DND-41 (cell line): ENCODE measurements at regions not wholly inside any gene's neighbourhood (a gene's known extent, or its start where the extent isn't known, plus 50 kb on each side); places are given as distances from the start of the nearest gene placed in this dataset.
"Not testable (repeated sequence)": the region's sequence is repeated elsewhere in the genome, so short reads cannot be mapped to it uniquely, and the experiment has no call there.

Experiments
- ATAC-seq: fragments of 200-7000 bp; cut with Tn5 transposase; 3 replicates; pipeline ENCODE4 v1.9.1; 2021; ENCODE audit warnings: low read depth; ENCODE audit not compliant: insufficient read depth
- DNase-seq: peaks from one replicate; pipeline ENCODE4 v3.0.0-alpha.2; 2020
- H2AFZ ChIP-seq: 2 replicates; pipeline ENCODE4 v1.6.0; 2012; ENCODE audit warnings: low read depth, low read length
- H3K27ac ChIP-seq: 2 replicates; pipeline ENCODE4 v1.5.1; 2012; ENCODE audit warnings: low read length, inconsistent platforms
- H3K27me3 ChIP-seq: fragments of 200-600 bp; sonication (generic); 2 replicates; pipeline ENCODE4 v1.6.0; 2012; ENCODE audit warnings: low read length, mild to moderate bottlenecking, inconsistent platforms; ENCODE audit not compliant: insufficient read depth, poor library complexity
- H3K36me3 ChIP-seq: 2 replicates; pipeline ENCODE4 v1.5.1; 2012; ENCODE audit warnings: low read length, inconsistent platforms; ENCODE audit not compliant: insufficient read depth
- H3K4me1 ChIP-seq: 2 replicates; pipeline ENCODE4 v1.5.1; 2012; ENCODE audit warnings: mild to moderate bottlenecking, low read length; ENCODE audit not compliant: insufficient read depth
- H3K4me2 ChIP-seq: 2 replicates; pipeline ENCODE4 v1.6.0; 2012; ENCODE audit warnings: mild to moderate bottlenecking, moderate library complexity, low read length, inconsistent platforms; ENCODE audit not compliant: insufficient read depth
- H3K4me3 ChIP-seq, 2 experiments: fragments of 200-600 bp in 1 of 2; shearing (Covaris generic) in 1 of 2; 2 replicates each; pipeline ENCODE4 v1.5.1; 2012 to 2016; ENCODE audit warnings: inconsistent platforms in 2 of 2, low read length in 2 of 2, mild to moderate bottlenecking in 2 of 2, low read depth in 1 of 2, moderate library complexity in 1 of 2
- H3K79me2 ChIP-seq: 2 replicates; pipeline ENCODE4 v1.6.0; 2012; ENCODE audit warnings: low read length, inconsistent platforms; ENCODE audit not compliant: insufficient read depth
- H3K9ac ChIP-seq: 2 replicates; pipeline ENCODE4 v1.6.0; 2012; ENCODE audit warnings: low read depth, mild to moderate bottlenecking, inconsistent platforms, low read length, moderate library complexity
- H3K9me3 ChIP-seq: 2 replicates; pipeline ENCODE4 v1.5.1; 2012; ENCODE audit warnings: low read length, moderate library complexity, mild to moderate bottlenecking, inconsistent platforms; ENCODE audit not compliant: insufficient read depth, severe bottlenecking
- H4K20me1 ChIP-seq: 2 replicates; pipeline ENCODE4 v1.6.0; 2012; ENCODE audit warnings: low read length; ENCODE audit not compliant: insufficient read depth
- CTCF ChIP-seq: IDR thresholded peaks from 2 replicates; pipeline ENCODE4 v1.5.1; 2012; ENCODE audit warnings: borderline replicate concordance, low read length, moderate library complexity, mild to moderate bottlenecking; ENCODE audit not compliant: poor library complexity, severe bottlenecking; ENCODE audit errors: extremely low read depth
- EZH2 ChIP-seq: IDR thresholded peaks from 3 replicates; pipeline ENCODE4 v1.6.1; 2012; ENCODE audit warnings: borderline replicate concordance, low read depth, mild to moderate bottlenecking, moderate library complexity, low read length, inconsistent platforms; ENCODE audit not compliant: severe bottlenecking

DNA sequence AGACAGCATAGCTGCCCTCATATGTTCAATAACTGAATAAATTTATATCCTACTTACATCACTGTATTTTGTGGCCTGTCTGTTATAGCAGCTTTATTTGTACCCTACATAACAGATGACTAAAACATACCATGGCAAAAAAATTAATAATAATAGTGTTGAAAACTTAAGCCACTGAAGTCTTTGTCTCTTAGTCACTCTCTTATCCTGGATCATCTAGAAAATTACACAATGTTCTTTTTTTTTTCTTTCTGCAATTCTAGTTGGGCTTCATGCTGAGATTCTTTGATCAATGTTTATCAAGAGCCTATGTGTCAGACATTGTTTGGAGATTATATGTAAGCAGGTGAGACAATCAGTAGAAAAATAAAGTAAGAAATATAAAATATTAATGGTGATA is 519.3 kb upstream of the ARPP21 start:
- DNase-seq (no peak), ATAC-seq (no peak)

DNA sequence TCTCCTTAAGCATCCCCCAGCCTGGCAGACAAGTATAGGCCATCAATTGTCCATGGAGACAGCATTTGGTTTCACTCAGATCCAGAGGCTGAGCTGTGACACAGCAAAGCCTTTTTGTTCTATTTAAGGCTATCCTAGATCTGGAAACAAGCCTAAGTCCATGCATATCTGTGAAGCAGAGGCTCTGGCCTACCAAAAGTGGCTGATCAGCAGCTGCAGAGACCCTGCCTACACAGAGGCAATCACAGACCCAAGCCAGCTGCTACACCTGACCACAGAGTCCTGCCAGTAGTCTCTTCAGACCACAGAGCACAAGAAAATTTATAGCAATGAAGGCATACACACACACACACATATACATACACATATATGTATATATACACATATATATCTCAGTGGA is 501.7 kb upstream of the ARPP21 start:
- DNase-seq (peak; percentile 73), ATAC-seq (peak; percentile 100)
- Histone ChIP-seq H3K4me2 (no peak overlapping the region), H3K4me1 (peaks cover 5% of the 10 kb centered on the region), H2AFZ (no peak overlapping the region), H3K4me3 (no peak overlapping the region), H3K9me3 (no peaks in the 10 kb centered on the region), H3K9ac (no peak overlapping the region; the same call in 1 of the 2 replicates), H3K27ac (0 out of 2 replicates have a peak overlapping the region, but pooled peaks have one; percentile 3), H3K79me2 (no peaks in the 10 kb centered on the region), H4K20me1 (no peaks in the 10 kb centered on the region), H3K36me3 (no peaks in the 10 kb centered on the region), H3K27me3 (no peaks in the 10 kb centered on the region)
- no peak for TF ChIP-seq EZH2
- no peak for TF ChIP-seq CTCF

More for the DNA sequence above, 519.3 kb upstream of the ARPP21 start:
- H4K20me1 ChIP-seq, result no peaks in the 10 kb centered on the region
- H3K9ac ChIP-seq, result no peak overlapping the region
- no peak overlapping the region for H2AFZ ChIP-seq
- no peak for TF ChIP-seq EZH2
- no peak for TF ChIP-seq CTCF
- H3K4me1 ChIP-seq, result no peaks in the 10 kb centered on the region
- H3K27ac ChIP-seq, result no peak overlapping the region
- H3K79me2 ChIP-seq, result no peaks in the 10 kb centered on the region
- H3K9me3 ChIP-seq, result no peaks in the 10 kb centered on the region
- H3K4me2 ChIP-seq, result no peak overlapping the region
- no peak overlapping the region for H3K4me3 ChIP-seq
- H3K27me3 ChIP-seq, result no peaks in the 10 kb centered on the region
- H3K36me3 ChIP-seq, result no peaks in the 10 kb centered on the region

DNA sequence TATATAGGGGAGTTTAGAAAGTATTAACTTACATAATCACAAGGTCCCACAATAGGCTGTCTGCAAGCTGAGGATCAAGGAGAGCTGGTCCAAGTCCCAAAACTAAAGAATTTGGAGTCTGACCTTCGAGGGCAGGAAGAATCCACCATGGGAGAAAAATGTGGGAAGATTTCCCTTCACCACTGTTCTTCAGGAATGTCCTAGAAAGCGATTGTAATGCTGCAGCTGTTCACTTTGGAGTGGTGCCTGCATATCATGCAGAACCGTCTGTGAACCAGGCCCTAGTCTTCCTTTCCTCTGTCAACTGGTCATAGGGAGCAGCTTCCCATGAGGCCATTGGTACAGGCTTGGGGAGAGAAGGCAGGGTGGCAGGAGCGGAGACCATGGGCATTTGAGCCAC is 497.9 kb upstream of the ARPP21 start:
- no peaks in the 10 kb centered on the region for H4K20me1 ChIP-seq
- H3K9me3 ChIP-seq, result no peaks in the 10 kb centered on the region
- no peak overlapping the region for H3K27ac ChIP-seq
- TF ChIP-seq EZH2 (no peak), CTCF (no peak)
- H3K4me3 ChIP-seq, result no peak overlapping the region
- no peak overlapping the region for H3K9ac ChIP-seq
- H3K4me2 ChIP-seq, result no peak overlapping the region
- no peaks in the 10 kb centered on the region for H3K36me3 ChIP-seq
- no peaks in the 10 kb centered on the region for H3K27me3 ChIP-seq
- ATAC-seq (no peak), DNase-seq (no peak)
- H2AFZ ChIP-seq, result no peak overlapping the region
- H3K4me1 ChIP-seq, result peaks cover 5% of the 10 kb centered on the region
- H3K79me2 ChIP-seq, result no peaks in the 10 kb centered on the region

- Histone ChIP-seq H3K79me2 (no peaks in the 10 kb centered on the region), H3K27ac (no peak overlapping the region), H3K4me2 (no peak overlapping the region), H2AFZ (no peak overlapping the region), H3K4me3 (no peak overlapping the region), H3K36me3 (no peaks in the 10 kb centered on the region), H3K27me3 (no peaks in the 10 kb centered on the region), H4K20me1 (no peaks in the 10 kb centered on the region), H3K4me1 (no peaks in the 10 kb centered on the region), H3K9me3 (no peaks in the 10 kb centered on the region), H3K9ac (no peak overlapping the region)
- DNase-seq (no peak), ATAC-seq (no peak)
- TF ChIP-seq CTCF (no peak), EZH2 (no peak)
Observed at GRCh38 chr3:35144011-35144410, 495.3 kb upstream of the ARPP21 start.

GRCh38 chr3:35146256-35147035 is 492.9 kb upstream of the ARPP21 start:
- not testable (repeated sequence) for DNase-seq, H3K27me3 ChIP-seq, H4K20me1 ChIP-seq, H3K4me2 ChIP-seq, ATAC-seq, H3K4me3 ChIP-seq, H3K9ac ChIP-seq, H3K27ac ChIP-seq, H3K9me3 ChIP-seq, H3K36me3 ChIP-seq, H3K79me2 ChIP-seq, H3K4me1 ChIP-seq
- 0 out of 2 replicates have a peak overlapping the region, but pooled peaks have one; percentile 5 for H2AFZ ChIP-seq
